SK-N-SH treated with all-trans-retinoic acid at 6 μM for 48 hours (cell line): ENCODE measurements at regions not wholly inside any gene's neighbourhood (a gene's known extent, or its start where the extent isn't known, plus 50 kb on each side); places are given as distances from the start of the nearest gene placed in this dataset.

ENCODE experiments used
- ESRRG ChIP-seq: fragments of 250-450 bp; sonication (Bioruptor Pico); IDR thresholded peaks from 2 replicates; pipeline ENCODE4 v1.6.1; 2021; ENCODE audit warnings: mild to moderate bottlenecking
- PATZ1 ChIP-seq: fragments of 250-450 bp; sonication (Bioruptor Pico); IDR thresholded peaks from 2 replicates; pipeline ENCODE4 v1.8.0; 2020; ENCODE audit warnings: mild to moderate bottlenecking, moderate library complexity, borderline replicate concordance
- TSHZ2 ChIP-seq: fragments of 250-450 bp; sonication (Bioruptor Pico); IDR thresholded peaks from 2 replicates; pipeline ENCODE4 v1.5.0; 2020; ENCODE audit warnings: mild to moderate bottlenecking, moderate library complexity
- ZFP3 ChIP-seq: fragments of 250-450 bp; sonication (Bioruptor Pico); IDR thresholded peaks from 2 replicates; pipeline ENCODE4 v1.5.0; 2020; ENCODE audit warnings: mild to moderate bottlenecking, moderate library complexity

- TF ChIP-seq ESRRG (CRISPR knock-in tag), result no peak
- TF ChIP-seq TSHZ2 (CRISPR knock-in tag), result no peak
- TF ChIP-seq ZFP3 (CRISPR knock-in tag), result no peak
- no peak for TF ChIP-seq PATZ1
Observed at GRCh38 chr2:9699139-9700108, 68.6 kb upstream of the YWHAQ start.
